ENCODE measurements at regions not wholly inside any gene's neighbourhood (a gene's known extent, or its start where the extent isn't known, plus 50 kb on each side); places are given as distances from the start of the nearest gene placed in this dataset.

DNA sequence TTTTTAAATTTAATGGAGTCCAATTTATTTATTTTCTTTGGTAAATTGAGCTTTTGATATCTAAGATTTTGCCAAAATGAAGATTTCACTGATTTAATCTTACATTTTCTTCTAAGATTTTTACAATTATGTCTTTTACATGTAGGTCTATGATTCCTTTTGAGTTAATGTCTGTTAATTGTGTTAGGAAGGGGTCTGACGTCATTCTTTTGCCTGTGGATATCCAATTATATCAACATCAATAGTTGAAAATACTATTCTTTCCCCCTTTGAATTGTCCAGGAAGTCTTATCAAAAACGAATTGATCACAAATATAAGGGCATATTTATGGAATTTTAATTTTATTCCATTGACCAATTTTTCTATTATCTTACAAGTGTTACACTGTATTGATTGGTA lies 1258.8 kb upstream of the B3GALT2 start:
- DNase-seq (ENCODE audit: low spot score) (no peak), ATAC-seq (ENCODE audit: insufficient number of reproducible peaks, low FRiP score, low read depth) (no peak)
- Histone ChIP-seq H3K4me3 (no peak overlapping the region), H3K9me3 (no peaks in the 10 kb centered on the region), H3K36me3 (no peaks in the 10 kb centered on the region), H3K27ac (no peak overlapping the region), H3K27me3 (replicated peaks; ENCODE audit: insufficient read depth) (no peaks in the 10 kb centered on the region), H3K4me1 (ENCODE audit: control insufficient read depth in 1 of 2, low read depth in 2 of 2) (no peaks in the 10 kb centered on the region)
- TF ChIP-seq, protein P1, sequence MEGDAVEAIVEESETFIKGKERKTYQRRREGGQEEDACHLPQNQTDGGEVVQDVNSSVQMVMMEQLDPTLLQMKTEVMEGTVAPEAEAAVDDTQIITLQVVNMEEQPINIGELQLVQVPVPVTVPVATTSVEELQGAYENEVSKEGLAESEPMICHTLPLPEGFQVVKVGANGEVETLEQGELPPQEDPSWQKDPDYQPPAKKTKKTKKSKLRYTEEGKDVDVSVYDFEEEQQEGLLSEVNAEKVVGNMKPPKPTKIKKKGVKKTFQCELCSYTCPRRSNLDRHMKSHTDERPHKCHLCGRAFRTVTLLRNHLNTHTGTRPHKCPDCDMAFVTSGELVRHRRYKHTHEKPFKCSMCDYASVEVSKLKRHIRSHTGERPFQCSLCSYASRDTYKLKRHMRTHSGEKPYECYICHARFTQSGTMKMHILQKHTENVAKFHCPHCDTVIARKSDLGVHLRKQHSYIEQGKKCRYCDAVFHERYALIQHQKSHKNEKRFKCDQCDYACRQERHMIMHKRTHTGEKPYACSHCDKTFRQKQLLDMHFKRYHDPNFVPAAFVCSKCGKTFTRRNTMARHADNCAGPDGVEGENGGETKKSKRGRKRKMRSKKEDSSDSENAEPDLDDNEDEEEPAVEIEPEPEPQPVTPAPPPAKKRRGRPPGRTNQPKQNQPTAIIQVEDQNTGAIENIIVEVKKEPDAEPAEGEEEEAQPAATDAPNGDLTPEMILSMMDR (IDR thresholded peaks at IDR 0.05): no peak

DNA sequence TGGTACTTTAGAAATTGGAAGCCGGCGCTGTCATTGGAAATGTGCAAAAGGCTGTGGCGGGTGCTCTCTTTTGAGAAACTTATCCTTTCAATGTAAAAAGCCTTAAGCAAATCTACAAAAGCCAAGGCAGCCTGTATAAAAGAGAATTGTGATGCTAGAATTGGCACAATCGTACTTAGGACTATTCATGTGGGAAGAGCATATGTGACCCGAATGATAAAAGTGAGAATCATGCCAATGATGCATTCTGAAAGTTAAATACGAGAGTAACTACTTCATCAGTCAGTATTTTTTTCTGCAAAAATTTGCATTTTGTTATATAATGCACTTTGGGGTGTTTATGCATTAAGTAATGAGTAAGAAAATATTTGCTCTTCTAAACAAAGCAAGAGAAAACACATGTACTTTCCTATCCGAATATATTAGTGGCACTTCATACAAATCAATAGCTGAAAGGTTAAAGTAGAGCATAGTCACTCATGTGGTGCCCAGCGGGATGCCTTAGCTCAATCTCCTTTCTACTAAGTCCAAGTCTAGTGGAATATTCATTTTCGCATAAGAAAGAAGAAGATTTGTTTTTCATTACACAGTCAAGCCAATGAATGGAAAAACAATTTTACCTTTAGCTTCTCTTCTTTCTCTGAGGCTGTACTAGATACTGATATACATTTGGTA lies 1256.6 kb upstream of the B3GALT2 start:
- Histone ChIP-seq H3K4me1 (ENCODE audit: control insufficient read depth in 1 of 2, low read depth in 2 of 2) (no peaks in the 10 kb centered on the region), H3K27me3 (replicated peaks; ENCODE audit: insufficient read depth) (no peaks in the 10 kb centered on the region), H3K4me3 (no peak overlapping the region), H3K9me3 (no peaks in the 10 kb centered on the region), H3K27ac (no peak overlapping the region), H3K36me3 (no peaks in the 10 kb centered on the region)
- DNase-seq (ENCODE audit: low spot score) (no peak), ATAC-seq (ENCODE audit: insufficient number of reproducible peaks, low FRiP score, low read depth) (no peak)
- TF ChIP-seq, protein P1 (IDR thresholded peaks at IDR 0.05): no peak

DNA sequence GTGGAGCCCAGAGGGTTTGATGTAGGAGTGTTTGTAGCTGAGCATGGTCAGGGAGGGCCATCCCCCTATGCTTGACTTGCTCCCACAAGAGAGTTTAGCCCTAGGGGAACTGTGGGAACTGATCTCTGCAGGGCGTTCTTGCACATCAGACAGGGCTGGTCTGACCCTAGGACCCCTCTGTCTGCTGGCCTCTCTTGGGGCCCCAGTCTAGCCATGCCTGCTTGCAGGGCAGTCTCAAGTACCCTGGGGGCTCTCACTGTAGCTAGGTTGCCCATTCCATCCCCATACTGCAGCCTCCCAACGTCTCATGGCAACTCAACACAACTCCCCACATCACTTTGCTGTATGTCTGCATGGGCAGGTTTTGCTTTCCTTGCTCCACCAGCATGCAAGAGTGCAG lies 1250.7 kb upstream of the B3GALT2 start:
- H3K4me1 ChIP-seq (ENCODE audit: control insufficient read depth in 1 of 2, low read depth in 2 of 2): no peaks in the 10 kb centered on the region
- DNase-seq (ENCODE audit: low spot score) (no peak), ATAC-seq (ENCODE audit: insufficient number of reproducible peaks, low FRiP score, low read depth) (no peak)
- H3K27me3 ChIP-seq (replicated peaks; ENCODE audit: insufficient read depth): no peaks in the 10 kb centered on the region
- no peak overlapping the region for H3K4me3 ChIP-seq
- TF ChIP-seq, protein P1 (IDR thresholded peaks at IDR 0.05): no peak
- H3K36me3 ChIP-seq: no peaks in the 10 kb centered on the region
- no peaks in the 10 kb centered on the region for H3K9me3 ChIP-seq
- no peak overlapping the region for H3K27ac ChIP-seq

DNA sequence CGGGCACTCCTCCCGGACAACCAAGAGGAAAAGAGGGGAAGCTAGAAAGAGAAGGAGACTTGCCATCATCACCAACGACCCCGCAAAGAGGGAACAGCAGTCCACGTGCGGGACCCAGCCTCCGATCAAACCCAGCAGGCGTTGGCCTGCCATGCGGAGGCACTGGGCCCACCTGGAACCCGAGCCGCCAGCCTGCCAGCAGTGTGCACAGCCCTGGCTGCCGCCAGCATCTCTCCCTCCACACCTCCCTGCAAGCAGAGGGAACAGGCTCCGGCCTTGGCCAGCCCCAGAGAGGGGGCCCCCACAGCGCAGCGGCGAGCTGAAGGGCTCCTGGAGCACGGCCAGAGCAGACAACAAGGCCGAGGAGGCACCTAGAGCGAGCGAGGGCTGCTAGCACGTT lies 1244.7 kb upstream of the B3GALT2 start:
- no peaks in the 10 kb centered on the region for H3K9me3 ChIP-seq
- H3K4me3 ChIP-seq: no peak overlapping the region
- H3K27ac ChIP-seq: no peak overlapping the region
- no peak for DNase-seq (ENCODE audit: low spot score)
- TF ChIP-seq, protein P1 (IDR thresholded peaks at IDR 0.05): no peak
- no peaks in the 10 kb centered on the region for H3K36me3 ChIP-seq
- no peaks in the 10 kb centered on the region for H3K27me3 ChIP-seq (replicated peaks; ENCODE audit: insufficient read depth)
- ATAC-seq (ENCODE audit: insufficient number of reproducible peaks, low FRiP score, low read depth): no peak
- no peaks in the 10 kb centered on the region for H3K4me1 ChIP-seq (ENCODE audit: control insufficient read depth in 1 of 2, low read depth in 2 of 2)

DNA sequence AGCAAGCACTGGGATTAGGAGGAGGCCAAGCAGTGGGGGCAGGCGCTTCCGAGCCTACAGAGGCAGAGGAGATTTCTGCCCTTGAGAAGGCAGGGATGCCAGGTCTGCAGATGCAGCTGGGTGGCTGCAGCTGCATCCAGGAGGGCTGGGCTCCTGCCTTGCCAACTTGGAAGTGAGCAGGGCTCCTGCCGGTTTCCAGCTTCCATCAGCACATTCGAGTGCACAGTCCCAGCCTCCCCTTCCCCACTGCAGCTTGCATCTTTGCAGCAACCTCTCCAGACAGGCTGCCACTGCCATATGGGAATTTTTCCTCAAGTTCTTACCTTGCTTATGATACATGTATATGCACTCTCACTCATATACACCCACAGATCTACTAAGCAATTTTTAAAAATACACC lies 1234.3 kb upstream of the B3GALT2 start:
- H3K27me3 ChIP-seq (replicated peaks; ENCODE audit: insufficient read depth): no peaks in the 10 kb centered on the region
- H3K4me3 ChIP-seq: no peak overlapping the region
- DNase-seq (ENCODE audit: low spot score) (no peak), ATAC-seq (ENCODE audit: insufficient number of reproducible peaks, low FRiP score, low read depth) (no peak)
- H3K4me1 ChIP-seq (ENCODE audit: control insufficient read depth in 1 of 2, low read depth in 2 of 2): no peaks in the 10 kb centered on the region
- no peak overlapping the region for H3K27ac ChIP-seq
- H3K36me3 ChIP-seq: no peaks in the 10 kb centered on the region
- TF ChIP-seq, protein P1 (IDR thresholded peaks at IDR 0.05): no peak
- no peaks in the 10 kb centered on the region for H3K9me3 ChIP-seq
